Muscle of leg (tissue), 3 donors: ENCODE measurements at regions not wholly inside any gene's neighbourhood (a gene's known extent, or its start where the extent isn't known, plus 50 kb on each side); places are given as distances from the start of the nearest gene placed in this dataset.

Experiments used
- DNase-seq: peaks from one replicate; pipeline ENCODE4 v3.0.0; 2013
- H3K27ac ChIP-seq: one replicate; pipeline ENCODE4 v1.5.1; 2013; ENCODE audit warnings: mild to moderate bottlenecking, low read length, control low read depth
- H3K27me3 ChIP-seq: one replicate; pipeline ENCODE4 v1.6.1; 2013; ENCODE audit warnings: low read length; ENCODE audit not compliant: control insufficient read depth, insufficient read depth
- H3K36me3 ChIP-seq: one replicate; pipeline ENCODE4 v1.6.1; 2013; ENCODE audit warnings: low read length; ENCODE audit not compliant: control insufficient read depth, insufficient read depth
- H3K4me1 ChIP-seq: one replicate; pipeline ENCODE4 v1.6.1; 2013; ENCODE audit warnings: low read length; ENCODE audit not compliant: control insufficient read depth, insufficient read depth
- H3K4me3 ChIP-seq: one replicate; pipeline ENCODE4 v1.5.1; 2013; ENCODE audit warnings: low read length, control low read depth
- H3K9me3 ChIP-seq: replicated peaks from 2 replicates; pipeline ENCODE4 v1.6.1; 2013; ENCODE audit warnings: low read depth, low read length; ENCODE audit not compliant: control insufficient read depth
- WGBS: methylation state at CpG from one replicate; pipeline ENCODE4 v1.1.5; 2013; ENCODE audit warnings: missing lambda C conversion rate; ENCODE audit not compliant: insufficient coverage; 5-methylcytosine and 5-hydroxymethylcytosine counted together

DNA sequence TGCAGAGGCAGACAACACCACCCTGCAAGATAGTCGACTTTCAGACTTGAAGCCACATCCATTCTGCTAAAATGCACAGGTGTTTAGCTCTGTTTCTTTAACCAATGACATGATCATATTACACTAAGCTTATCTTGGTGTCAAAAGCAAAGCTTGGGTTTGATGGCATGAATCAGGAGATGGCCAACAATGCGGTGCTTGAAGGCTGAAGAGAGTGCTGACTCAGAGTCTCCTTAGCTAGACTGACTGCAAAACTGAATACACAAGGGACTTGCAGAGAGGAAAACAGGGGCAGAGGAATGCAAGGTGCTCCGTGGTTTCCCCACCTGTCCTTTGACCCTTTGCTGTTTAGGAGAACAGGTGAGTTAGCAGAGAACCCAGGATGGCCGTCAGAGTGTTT lies 262.6 kb downstream of the SIPA1L2 start:
- Histone ChIP-seq H3K4me3 (no peak overlapping the region), H3K36me3 (no peaks in the 10 kb centered on the region), H3K4me1 (no peaks in the 10 kb centered on the region), H3K27me3 (no peaks in the 10 kb centered on the region), H3K27ac (no peak overlapping the region), H3K9me3 (no peaks in the 10 kb centered on the region)
- DNase-seq = no peak
- WGBS = 54% methylated on average over 4 of the region's 4 CpGs

DNA sequence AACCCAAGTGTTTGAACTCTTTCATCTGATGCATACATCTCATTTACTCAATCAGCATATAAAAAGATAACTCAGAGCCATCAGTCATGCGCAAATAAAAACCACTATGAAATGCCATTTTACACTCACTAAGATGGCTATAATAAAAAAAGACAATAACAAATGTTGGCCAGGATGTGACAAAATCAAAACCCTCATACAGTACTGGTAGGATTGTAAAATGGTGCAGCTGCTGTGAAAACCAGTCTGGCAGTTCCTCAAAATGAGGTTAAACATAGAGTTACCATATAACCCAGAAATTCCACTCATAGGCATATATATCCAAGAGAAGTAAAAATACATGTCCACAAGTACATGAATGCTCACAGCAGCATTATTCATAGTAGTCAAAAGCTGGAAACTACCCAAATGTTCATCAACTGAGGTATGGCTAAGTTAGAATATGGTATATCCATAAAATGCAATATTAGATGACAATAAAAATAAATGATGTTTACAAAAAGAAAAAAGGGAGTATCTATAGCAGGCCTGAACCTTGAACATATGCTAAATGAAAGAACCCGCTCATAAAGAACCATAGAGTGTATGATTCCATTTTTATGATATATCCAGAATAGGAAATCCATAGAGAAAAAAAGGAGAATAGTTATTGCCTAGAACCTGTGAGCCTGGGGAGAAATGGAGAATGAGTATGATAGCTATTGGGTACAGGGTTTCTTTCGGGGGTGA lies 265.1 kb downstream of the SIPA1L2 start:
- no peak for DNase-seq
- Histone ChIP-seq H3K4me3 (no peak overlapping the region), H3K36me3 (no peaks in the 10 kb centered on the region), H3K4me1 (no peaks in the 10 kb centered on the region), H3K27me3 (no peaks in the 10 kb centered on the region), H3K9me3 (no peaks in the 10 kb centered on the region), H3K27ac (no peak overlapping the region)
- no CpG with 5 or more reads among the region's 3 CpGs for WGBS

DNA sequence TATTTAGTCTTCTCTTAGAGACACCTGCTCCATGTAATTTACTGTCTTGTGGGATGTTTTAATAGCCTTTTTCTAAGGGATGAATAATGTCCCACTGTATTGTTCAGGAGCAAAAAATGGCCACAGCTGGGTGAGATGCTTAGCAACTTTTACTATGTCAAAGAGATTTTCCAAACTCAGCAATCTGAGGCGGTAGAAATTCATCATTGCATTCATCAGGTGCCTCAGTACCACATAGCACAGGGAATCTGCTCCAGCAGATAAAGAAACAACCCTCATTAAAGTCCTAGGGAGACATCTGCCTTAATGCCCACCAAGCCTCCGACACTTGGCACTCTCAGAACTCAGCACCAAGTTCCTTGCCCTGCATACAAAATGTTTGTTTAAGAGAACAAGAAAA lies 266.9 kb downstream of the SIPA1L2 start:
- Histone ChIP-seq H3K4me3 (no peak overlapping the region), H3K9me3 (no peaks in the 10 kb centered on the region), H3K36me3 (no peaks in the 10 kb centered on the region), H3K27me3 (no peaks in the 10 kb centered on the region), H3K4me1 (no peaks in the 10 kb centered on the region), H3K27ac (no peak overlapping the region)
- DNase-seq = no peak
- WGBS = no CpG with 5 or more reads among the region's 2 CpGs

DNA sequence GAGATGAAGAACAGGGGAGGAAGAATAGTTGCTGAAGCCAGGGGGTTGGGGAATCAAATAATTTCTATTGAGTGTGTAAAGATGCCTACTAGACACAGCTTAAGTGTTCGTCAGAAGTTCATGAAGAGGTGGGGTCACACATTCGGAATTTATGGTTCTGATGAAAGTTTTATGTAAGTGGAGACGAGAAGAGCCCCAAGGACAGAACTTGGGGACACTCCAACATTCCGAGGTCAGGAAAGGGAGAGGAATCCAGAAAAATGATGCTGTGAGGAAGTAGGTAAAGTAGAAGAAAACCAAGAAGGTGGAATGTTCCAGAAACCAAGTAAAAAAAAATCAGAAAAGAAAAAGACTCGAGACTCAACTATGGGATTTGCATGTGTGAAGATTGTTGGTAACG lies 272.5 kb downstream of the SIPA1L2 start:
- 46% methylated on average over 6 of the region's 6 CpGs for WGBS

DNA sequence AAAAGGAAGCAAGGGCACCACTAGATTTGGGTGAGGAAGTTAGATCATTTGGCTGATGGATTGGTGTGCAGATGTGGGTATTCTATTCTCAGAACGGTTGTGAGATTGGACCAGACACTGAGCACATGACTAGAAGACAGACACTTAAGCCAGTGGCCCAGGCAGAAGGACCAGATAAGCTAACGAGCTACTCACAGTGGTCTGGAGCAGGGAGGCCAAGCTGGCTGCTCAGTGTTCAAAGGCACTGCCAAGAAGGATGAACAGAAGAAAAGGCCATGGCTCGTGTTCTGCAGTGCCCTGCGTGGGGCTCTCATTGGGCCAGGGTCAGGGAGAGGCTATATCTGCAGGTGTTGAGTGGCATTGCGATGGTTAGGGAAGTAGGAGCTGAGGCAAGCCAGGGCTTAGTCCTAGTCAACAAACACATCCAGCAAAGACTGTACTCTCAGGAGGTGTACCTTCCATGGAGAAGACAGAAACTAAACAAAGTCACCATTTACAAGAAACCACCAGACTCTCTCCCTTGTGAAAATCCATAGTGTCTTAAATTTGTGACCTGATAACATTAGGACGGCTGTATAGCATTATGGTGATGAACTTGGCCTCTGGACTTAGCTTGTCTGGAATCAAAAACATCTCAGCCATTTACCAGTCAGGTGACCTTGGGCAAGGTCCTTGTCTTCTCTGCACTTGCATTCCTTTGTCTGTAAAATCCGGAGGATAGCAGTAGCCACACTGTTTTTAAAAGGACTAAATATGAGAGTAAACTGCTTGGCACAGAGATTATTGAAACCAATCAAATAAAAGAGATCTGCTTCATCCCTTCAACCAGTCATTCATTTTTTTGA lies 274.5 kb downstream of the SIPA1L2 start:
- DNase-seq = no peak
- Histone ChIP-seq H3K27me3 (peaks cover 2% of the 10 kb centered on the region), H3K9me3 (no peaks in the 10 kb centered on the region), H3K36me3 (no peaks in the 10 kb centered on the region), H3K4me3 (no peak overlapping the region), H3K4me1 (peaks cover 7% of the 10 kb centered on the region), H3K27ac (no peak overlapping the region)
- 65% methylated on average over 4 of the region's 7 CpGs for WGBS

More for the DNA sequence above, 272.5 kb downstream of the SIPA1L2 start:
- Histone ChIP-seq H3K9me3 (no peaks in the 10 kb centered on the region), H3K27me3 (peaks cover 2% of the 10 kb centered on the region), H3K4me3 (no peak overlapping the region), H3K27ac (no peak overlapping the region), H3K36me3 (no peaks in the 10 kb centered on the region), H3K4me1 (peaks cover 3% of the 10 kb centered on the region)
- DNase-seq = no peak

DNA sequence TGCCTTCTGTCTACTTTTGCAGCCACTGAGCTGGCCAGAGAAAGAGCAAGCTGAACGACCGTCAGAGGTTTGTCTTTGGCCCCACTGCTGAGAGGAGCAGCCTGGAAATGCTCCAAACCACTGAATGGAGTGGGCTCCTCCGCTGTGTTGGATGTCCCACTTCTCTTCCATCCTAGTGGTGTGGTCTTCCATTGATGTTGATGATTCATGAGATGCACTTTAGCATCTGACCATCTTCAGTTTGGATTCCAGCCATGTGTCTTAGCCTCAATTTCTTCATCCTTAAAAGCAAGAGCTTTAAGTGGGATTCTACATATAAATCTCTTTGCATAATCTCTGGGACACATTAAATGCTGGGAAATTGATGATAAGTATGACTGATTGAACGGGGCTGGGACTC lies 276.9 kb downstream of the SIPA1L2 start:
- H3K9me3 ChIP-seq = no peaks in the 10 kb centered on the region
- WGBS = 30% methylated on average over 2 of the region's 4 CpGs
- DNase-seq = no peak
- no peaks in the 10 kb centered on the region for H3K36me3 ChIP-seq
- H3K27ac ChIP-seq = no peak overlapping the region
- H3K27me3 ChIP-seq = peaks cover 2% of the 10 kb centered on the region
- H3K4me1 ChIP-seq = peaks cover 7% of the 10 kb centered on the region
- no peak overlapping the region for H3K4me3 ChIP-seq

DNA sequence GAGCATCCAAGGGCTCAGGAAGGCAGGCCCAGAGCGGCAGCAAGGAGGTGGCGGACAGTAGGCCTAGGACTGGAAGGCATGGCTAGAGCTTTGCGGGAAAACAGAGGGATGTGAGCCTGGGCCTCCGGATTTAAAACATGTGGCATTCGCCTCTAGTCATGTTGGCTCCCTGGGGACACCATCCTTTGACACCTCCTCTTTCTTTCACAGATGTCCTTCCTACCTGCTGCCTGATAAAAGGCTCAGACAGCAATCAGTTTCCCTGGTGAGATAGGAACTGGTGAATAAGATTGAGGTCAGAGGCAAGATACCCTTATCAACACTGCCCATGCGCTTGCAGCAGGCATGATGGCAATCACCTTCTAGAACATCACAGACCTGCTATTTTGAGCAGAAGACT lies 277.6 kb downstream of the SIPA1L2 start:
- H3K27me3 ChIP-seq = no peaks in the 10 kb centered on the region
- DNase-seq = no peak
- peaks cover 7% of the 10 kb centered on the region for H3K4me1 ChIP-seq
- no peaks in the 10 kb centered on the region for H3K9me3 ChIP-seq
- 94% methylated on average over 5 of the region's 6 CpGs for WGBS
- no peaks in the 10 kb centered on the region for H3K36me3 ChIP-seq
- no peak overlapping the region for H3K4me3 ChIP-seq
- no peak overlapping the region for H3K27ac ChIP-seq

DNA sequence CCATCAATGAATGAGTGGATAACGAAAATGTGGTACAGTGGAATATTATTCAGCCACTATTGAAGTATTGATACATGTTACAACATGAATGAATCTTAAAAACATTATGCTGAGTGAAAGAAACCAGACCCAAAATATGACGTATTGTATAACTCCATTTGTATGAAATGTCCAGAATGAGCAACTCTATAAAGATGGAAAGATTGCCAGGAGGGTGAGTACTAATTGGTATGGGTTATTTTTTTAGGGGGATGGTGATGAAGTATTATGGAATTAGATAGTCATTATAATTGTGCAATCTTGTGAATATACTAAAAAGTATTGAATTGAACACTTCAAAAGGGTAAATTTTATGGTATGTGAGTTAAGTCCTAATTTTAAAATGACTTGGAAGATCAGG lies 278.6 kb downstream of the SIPA1L2 start:
- H3K4me3 ChIP-seq = no peak overlapping the region
- H3K4me1 ChIP-seq = peaks cover 7% of the 10 kb centered on the region
- no peak overlapping the region for H3K27ac ChIP-seq
- H3K27me3 ChIP-seq = no peaks in the 10 kb centered on the region
- no peaks in the 10 kb centered on the region for H3K9me3 ChIP-seq
- WGBS = no CpG with 5 or more reads among the region's 2 CpGs
- DNase-seq = no peak
- no peaks in the 10 kb centered on the region for H3K36me3 ChIP-seq

DNA sequence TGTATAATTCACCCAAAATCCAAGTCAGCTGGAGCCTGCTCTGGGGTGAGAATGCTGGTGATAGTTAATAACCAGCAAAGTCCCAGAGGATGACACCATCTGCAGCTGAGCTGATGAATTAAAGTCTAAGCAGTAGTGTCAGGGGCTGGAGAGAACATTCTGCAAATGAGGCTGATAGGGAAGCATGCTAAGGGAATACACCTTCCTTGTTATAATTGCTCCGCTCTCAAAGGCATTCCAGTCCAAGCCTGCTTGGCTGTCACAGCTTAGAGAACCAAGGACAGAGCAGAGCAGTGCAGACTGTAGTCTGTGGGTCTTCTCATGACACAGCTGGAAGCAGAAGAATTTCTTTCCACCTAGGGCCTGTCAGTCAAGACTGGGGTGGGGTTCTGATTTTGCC lies 283.1 kb downstream of the SIPA1L2 start:
- Histone ChIP-seq H3K36me3 (no peaks in the 10 kb centered on the region), H3K9me3 (peaks cover 6% of the 10 kb centered on the region), H3K4me1 (no peaks in the 10 kb centered on the region), H3K27me3 (no peaks in the 10 kb centered on the region), H3K4me3 (no peak overlapping the region), H3K27ac (no peak overlapping the region)
- no peak for DNase-seq
- 83% methylated on average over 1 of the region's 1 CpG for WGBS

DNA sequence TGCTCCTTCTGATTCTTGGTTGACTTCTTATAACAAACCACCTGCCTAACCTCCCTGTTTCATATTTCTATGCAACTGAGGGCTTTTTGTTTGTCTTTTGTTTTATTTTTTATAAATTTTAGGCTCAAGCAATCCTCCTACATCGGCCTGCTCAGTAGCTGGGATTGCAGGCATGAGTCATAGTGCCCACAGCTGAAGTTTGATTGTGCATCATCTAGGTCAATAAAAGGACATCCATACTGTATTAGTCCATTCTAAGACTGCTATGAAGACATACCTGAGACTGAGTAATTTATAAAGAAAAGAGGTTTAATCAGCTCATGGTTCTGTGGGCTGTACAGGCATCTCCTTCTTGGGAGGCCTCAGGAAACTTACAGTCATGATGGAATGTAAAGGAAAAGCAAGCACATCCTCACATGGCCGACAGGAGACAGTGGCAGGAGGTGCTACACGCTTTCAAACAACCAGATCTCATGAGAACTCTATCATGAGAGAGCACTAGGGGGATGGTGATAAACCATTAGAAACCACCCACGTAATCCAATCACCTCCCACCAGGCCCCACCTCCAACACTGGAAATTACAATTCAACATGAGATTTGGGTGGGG lies 285.0 kb downstream of the SIPA1L2 start:
- no peak overlapping the region for H3K4me3 ChIP-seq
- no peak for DNase-seq
- WGBS = no CpG with 5 or more reads among the region's 4 CpGs

More for the DNA sequence above, 285.0 kb downstream of the SIPA1L2 start:
- Histone ChIP-seq H3K36me3 (no peaks in the 10 kb centered on the region), H3K9me3 (peaks cover 6% of the 10 kb centered on the region), H3K27me3 (no peaks in the 10 kb centered on the region), H3K27ac (no peak overlapping the region), H3K4me1 (peaks cover 3% of the 10 kb centered on the region)
